ENCODE measurements at regions not wholly inside any gene's neighbourhood (a gene's known extent, or its start where the extent isn't known, plus 50 kb on each side); places are given as distances from the start of the nearest gene placed in this dataset.

- TF ChIP-seq ZNF764 (CRISPR knock-in tag; IDR thresholded peaks at IDR 0.05; ENCODE audit: low read depth) (no peak), POLR2A (conservative IDR thresholded peaks at IDR 0.05) (no peak), CTCF (IDR thresholded peaks at IDR 0.05 in 2 of 3, conservative IDR thresholded peaks at IDR 0.05 in 1 of 3; ENCODE audit: insufficient read depth in 2 of 3, low read depth in 1 of 3, low read length in 3 of 3) (no peak)
These were observed 99.6 kb upstream of the KLF7 start for GRCh38 chr2:207265332-207265731.

Measured in K562 (cell line).